Activated CD8-positive, alpha-beta T cell treated with anti-CD3 and anti-CD28 coated beads for 36 hours (primary cell): ENCODE measurements at regions not wholly inside any gene's neighbourhood (a gene's known extent, or its start where the extent isn't known, plus 50 kb on each side); places are given as distances from the start of the nearest gene placed in this dataset.
"Not testable (repeated sequence)": the region's sequence is repeated elsewhere in the genome, so short reads cannot be mapped to it uniquely, and the experiment has no call there.

ENCODE experiments used
- ATAC-seq: fragments of 200-7000 bp; cut with Tn5 transposase; one replicate; pipeline ENCODE4 v1.10.0; 2021; ENCODE audit warnings: mild to moderate bottlenecking, moderate library complexity
- CTCF ChIA-PET: fragments of 350-600 bp; sonication (Branson Sonifier 250); formaldehyde crosslinking; loops from one replicate; lab custom pipeline; 2021; ENCODE audit warnings: antibody characterized with exemption; lab: Charles Lee
- POLR2A ChIA-PET: fragments of 350-600 bp; sonication (Branson Sonifier 250); formaldehyde crosslinking; loops from one replicate; lab custom pipeline; 2021; ENCODE audit warnings: antibody characterized with exemption; lab: Charles Lee
- DNase-seq: peaks from one replicate; pipeline ENCODE4 v3.0.0-alpha.2; 2020
- H3K27ac Mint-ChIP-seq: one replicate; pipeline ENCODE4 v1.8.0; 2021; ENCODE audit warnings: mild to moderate bottlenecking, mixed read lengths
- H3K27me3 Mint-ChIP-seq: one replicate; pipeline ENCODE4 v1.8.0; 2021; ENCODE audit warnings: mixed read lengths
- H3K36me3 Mint-ChIP-seq: one replicate; pipeline ENCODE4 v1.8.0; 2021; ENCODE audit warnings: low read depth, mixed read lengths
- H3K4me1 Mint-ChIP-seq: one replicate; pipeline ENCODE4 v1.8.0; 2021; ENCODE audit warnings: low read depth, mixed read lengths
- H3K4me3 Mint-ChIP-seq: one replicate; pipeline ENCODE4 v1.8.0; 2021; ENCODE audit warnings: mild to moderate bottlenecking, moderate library complexity, mixed read lengths
- H3K9me3 Mint-ChIP-seq: one replicate; pipeline ENCODE4 v1.8.0; 2021; ENCODE audit warnings: mixed read lengths
- CTCF ChIP-seq: fragments of 200-600 bp; IDR thresholded peaks from one replicate; pipeline ENCODE4 v1.8.0; 2022; ENCODE audit warnings: antibody characterized with exemption, mild to moderate bottlenecking
- intact Hi-C: fragments of 100-400 bp; cut with micrococcal nuclease; formaldehyde crosslinking; loops from one replicate; pipeline ENCODE4 v1.10.0; 2022

- Mint-ChIP-seq H3K36me3 (no peaks in the 10 kb centered on the region), H3K27me3 (no peaks in the 10 kb centered on the region), H3K4me1 (no peaks in the 10 kb centered on the region), H3K27ac (no peak overlapping the region), H3K4me3 (no peak overlapping the region), H3K9me3 (peaks cover 2% of the 10 kb centered on the region)
- ATAC-seq (no peak), DNase-seq (no peak)
- CTCF ChIA-PET, result no interaction called here
- intact Hi-C loops, result no loop called here
- POLR2A ChIA-PET, result no interaction called here
- TF ChIP-seq CTCF, result no peak
Observed at GRCh38 chr6:113065611-113066010, 718.5 kb downstream of the RFPL4B start.

DNA sequence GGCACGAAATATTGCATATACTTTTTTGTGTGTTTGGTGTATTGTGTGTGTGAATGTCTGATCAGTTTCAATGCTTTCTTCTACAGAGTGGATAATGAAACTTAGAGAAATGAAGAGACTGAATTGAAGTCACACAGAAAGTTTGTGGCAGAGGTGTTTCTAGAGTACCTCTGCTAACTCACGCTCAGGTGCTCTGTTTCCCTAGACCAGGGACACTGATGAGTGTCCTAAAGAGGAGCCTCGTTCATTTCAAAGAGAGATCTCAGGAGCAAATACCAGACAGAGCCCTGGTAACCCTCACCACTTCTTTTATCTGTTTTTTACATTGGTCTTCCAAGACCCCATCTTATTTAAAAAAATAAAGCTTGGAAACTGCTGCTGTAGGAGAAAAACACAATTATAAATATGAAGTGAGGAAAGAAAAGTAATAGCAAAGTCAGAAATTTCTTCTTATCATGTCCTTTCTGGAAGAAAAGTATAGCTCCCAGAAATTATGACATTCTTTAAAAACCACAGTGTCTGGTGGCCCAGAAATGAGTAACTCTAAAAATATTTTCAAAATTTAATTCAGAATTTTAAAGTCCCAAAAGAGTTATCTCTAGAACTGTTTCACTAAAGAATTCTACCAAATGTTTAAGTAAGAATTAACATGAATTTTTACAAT, 720.6 kb downstream of the RFPL4B start:
- DNase-seq (no peak), ATAC-seq (no peak)
- no peak for TF ChIP-seq CTCF
- ChIA-PET POLR2A (no interaction called here), CTCF (no interaction called here)
- H3K9me3 Mint-ChIP-seq, result peaks cover 2% of the 10 kb centered on the region
- no peaks in the 10 kb centered on the region for H3K27me3 Mint-ChIP-seq
- H3K4me1 Mint-ChIP-seq, result no peaks in the 10 kb centered on the region
- intact Hi-C loops, result no loop called here
- H3K4me3 Mint-ChIP-seq, result no peak overlapping the region
- no peak overlapping the region for H3K27ac Mint-ChIP-seq
- no peaks in the 10 kb centered on the region for H3K36me3 Mint-ChIP-seq

GRCh38 chr6:113068570-113068969, 721.4 kb downstream of the RFPL4B start:
- Mint-ChIP-seq H3K9me3 (peaks cover 2% of the 10 kb centered on the region), H3K36me3 (no peaks in the 10 kb centered on the region), H3K27ac (no peak overlapping the region), H3K4me1 (no peaks in the 10 kb centered on the region), H3K27me3 (no peaks in the 10 kb centered on the region), H3K4me3 (no peak overlapping the region)
- POLR2A ChIA-PET, result no interaction called here
- DNase-seq, result no peak
- ATAC-seq, result no peak
- CTCF ChIA-PET, result no interaction called here
- intact Hi-C loops, result no loop called here
- no peak for TF ChIP-seq CTCF

DNA sequence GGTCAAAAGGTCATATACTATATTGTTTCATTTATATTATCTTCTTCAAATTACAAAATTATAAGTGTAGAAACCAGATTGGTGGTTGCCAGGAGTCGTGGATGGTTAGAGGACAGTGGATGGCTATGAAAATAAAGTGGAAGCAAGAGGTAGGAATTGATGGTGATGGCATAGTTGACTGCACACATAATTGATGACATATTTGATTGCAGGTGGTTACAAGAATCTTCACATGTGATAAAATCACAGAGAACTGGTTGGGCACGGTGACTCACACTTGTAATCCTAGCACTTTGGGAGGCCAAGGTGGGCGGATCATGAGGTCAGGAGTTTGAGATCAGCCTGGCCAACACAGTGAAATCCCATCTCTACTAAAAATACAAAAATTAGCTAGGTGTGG, 723.6 kb downstream of the RFPL4B start:
- H3K27me3 Mint-ChIP-seq, DNase-seq, ATAC-seq, CTCF ChIA-PET, H3K4me1 Mint-ChIP-seq, H3K9me3 Mint-ChIP-seq, intact Hi-C loops, H3K27ac Mint-ChIP-seq, POLR2A ChIA-PET, H3K4me3 Mint-ChIP-seq, H3K36me3 Mint-ChIP-seq: not testable (repeated sequence)

DNA sequence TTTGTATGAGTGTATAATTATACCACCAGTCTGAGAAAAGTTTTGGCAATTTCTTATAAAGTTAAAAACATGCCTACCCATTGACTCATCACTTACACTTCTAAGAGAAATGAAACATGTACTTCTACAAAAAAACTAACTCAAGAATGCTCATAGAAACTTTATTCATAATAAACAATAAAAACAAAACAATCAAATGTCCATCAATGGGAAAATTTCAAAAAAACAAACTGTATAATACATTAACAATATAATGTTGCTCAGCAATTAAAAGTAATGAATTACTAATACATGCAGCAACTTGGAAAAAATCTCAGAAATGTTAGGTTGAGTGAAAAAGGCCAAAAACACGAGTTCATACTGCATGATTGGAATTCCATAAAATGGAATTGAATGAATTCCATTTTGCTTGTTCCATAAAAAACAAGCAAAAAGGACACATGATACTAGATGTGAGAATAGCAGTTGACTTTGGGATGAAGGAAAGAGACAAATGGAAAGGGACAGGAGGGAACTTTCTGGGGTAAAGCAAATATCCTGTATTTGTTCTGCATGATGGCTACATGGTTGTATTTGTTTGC, 726.6 kb downstream of the RFPL4B start:
- POLR2A ChIA-PET, result no interaction called here
- peaks cover 2% of the 10 kb centered on the region for H3K9me3 Mint-ChIP-seq
- H3K27me3 Mint-ChIP-seq, result no peaks in the 10 kb centered on the region
- H3K27ac Mint-ChIP-seq, result no peak overlapping the region
- intact Hi-C loops, result no loop called here
- CTCF ChIA-PET, result no interaction called here
- TF ChIP-seq CTCF, result no peak
- DNase-seq (no peak), ATAC-seq (no peak)
- no peak overlapping the region for H3K4me3 Mint-ChIP-seq
- no peaks in the 10 kb centered on the region for H3K36me3 Mint-ChIP-seq
- no peaks in the 10 kb centered on the region for H3K4me1 Mint-ChIP-seq
